ENCODE measurements at regions not wholly inside any gene's neighbourhood (a gene's known extent, or its start where the extent isn't known, plus 50 kb on each side); places are given as distances from the start of the nearest gene placed in this dataset.

DNA sequence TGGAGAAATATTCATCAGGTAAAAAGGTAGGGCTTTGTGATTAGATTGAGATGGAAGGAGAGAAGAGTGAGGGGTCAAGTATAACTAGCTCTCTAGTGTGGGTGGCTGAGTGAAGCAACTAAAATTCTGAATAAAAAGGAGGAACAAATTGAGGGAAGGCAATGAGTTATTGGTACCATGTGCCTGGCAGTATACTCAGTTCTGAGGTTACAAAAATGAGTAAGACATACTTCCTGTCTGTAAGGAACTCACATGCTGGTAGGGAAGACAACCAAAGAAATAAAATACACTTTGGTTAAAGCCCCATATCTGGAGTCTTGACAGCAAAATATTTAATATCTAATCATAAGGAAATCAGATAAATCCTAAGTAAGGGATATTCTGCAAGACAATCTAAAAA, 476.8 kb upstream of the C9orf72 start:
- no peaks in the 10 kb centered on the region for H3K27me3 ChIP-seq
- no peaks in the 10 kb centered on the region for H3K4me1 ChIP-seq
- H3K9me3 ChIP-seq, result no peaks in the 10 kb centered on the region
- no peak for DNase-seq
- no peak overlapping the region for H3K27ac ChIP-seq
- H3K36me3 ChIP-seq (ENCODE audit: low read depth, missing control alignments), result no peaks in the 10 kb centered on the region
- TF ChIP-seq, protein P1, sequence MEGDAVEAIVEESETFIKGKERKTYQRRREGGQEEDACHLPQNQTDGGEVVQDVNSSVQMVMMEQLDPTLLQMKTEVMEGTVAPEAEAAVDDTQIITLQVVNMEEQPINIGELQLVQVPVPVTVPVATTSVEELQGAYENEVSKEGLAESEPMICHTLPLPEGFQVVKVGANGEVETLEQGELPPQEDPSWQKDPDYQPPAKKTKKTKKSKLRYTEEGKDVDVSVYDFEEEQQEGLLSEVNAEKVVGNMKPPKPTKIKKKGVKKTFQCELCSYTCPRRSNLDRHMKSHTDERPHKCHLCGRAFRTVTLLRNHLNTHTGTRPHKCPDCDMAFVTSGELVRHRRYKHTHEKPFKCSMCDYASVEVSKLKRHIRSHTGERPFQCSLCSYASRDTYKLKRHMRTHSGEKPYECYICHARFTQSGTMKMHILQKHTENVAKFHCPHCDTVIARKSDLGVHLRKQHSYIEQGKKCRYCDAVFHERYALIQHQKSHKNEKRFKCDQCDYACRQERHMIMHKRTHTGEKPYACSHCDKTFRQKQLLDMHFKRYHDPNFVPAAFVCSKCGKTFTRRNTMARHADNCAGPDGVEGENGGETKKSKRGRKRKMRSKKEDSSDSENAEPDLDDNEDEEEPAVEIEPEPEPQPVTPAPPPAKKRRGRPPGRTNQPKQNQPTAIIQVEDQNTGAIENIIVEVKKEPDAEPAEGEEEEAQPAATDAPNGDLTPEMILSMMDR (IDR thresholded peaks at IDR 0.05), result no peak
- TF ChIP-seq POLR2A (IDR thresholded peaks at IDR 0.05), result no peak
- intact Hi-C loops (cut with DNase I; ENCODE audit: low total_unique reads), result no loop called here
- no peak overlapping the region for H3K4me3 ChIP-seq

- H3K4me3 ChIP-seq, result no peak overlapping the region
- 70 to 82% methylated on average over 2 of the region's 2 CpGs for WGBS, 2 donors
- intact Hi-C loops (cut with DNase I; ENCODE audit: low total_unique reads), result no loop called here
- H3K9me3 ChIP-seq, result no peaks in the 10 kb centered on the region
- no peaks in the 10 kb centered on the region for H3K27me3 ChIP-seq
- no peaks in the 10 kb centered on the region for H3K36me3 ChIP-seq (ENCODE audit: low read depth, missing control alignments)
- H3K27ac ChIP-seq, result no peak overlapping the region
- no peak for TF ChIP-seq POLR2A (IDR thresholded peaks at IDR 0.05)
- TF ChIP-seq, protein P1 (IDR thresholded peaks at IDR 0.05), result no peak
- no peak for DNase-seq
- no peaks in the 10 kb centered on the region for H3K4me1 ChIP-seq
These were observed 477.7 kb upstream of the C9orf72 start for GRCh38 chr9:28050941-28051340.

GRCh38 chr9:28051559-28052503, 478.6 kb upstream of the C9orf72 start:
- Histone ChIP-seq H3K9me3 (no peaks in the 10 kb centered on the region), H3K27me3 (no peaks in the 10 kb centered on the region), H3K4me1 (no peaks in the 10 kb centered on the region), H3K36me3 (ENCODE audit: low read depth, missing control alignments) (no peaks in the 10 kb centered on the region), H3K27ac (no peak overlapping the region), H3K4me3 (no peak overlapping the region)
- WGBS, 2 donors, result 71 to 75% methylated on average over 5 of the region's 5 CpGs
- TF ChIP-seq POLR2A (IDR thresholded peaks at IDR 0.05), result no peak
- TF ChIP-seq, protein P1 (IDR thresholded peaks at IDR 0.05), result no peak
- no peak for DNase-seq
- intact Hi-C loops (cut with DNase I; ENCODE audit: low total_unique reads), result no loop called here

- Histone ChIP-seq H3K36me3 (ENCODE audit: low read depth, missing control alignments) (no peaks in the 10 kb centered on the region), H3K4me3 (no peak overlapping the region), H3K27me3 (no peaks in the 10 kb centered on the region), H3K9me3 (no peaks in the 10 kb centered on the region), H3K4me1 (no peaks in the 10 kb centered on the region), H3K27ac (no peak overlapping the region)
- 60 to 67% methylated on average over 7 of the region's 7 CpGs for WGBS, 2 donors
- no peak for DNase-seq
- intact Hi-C loops (cut with DNase I; ENCODE audit: low total_unique reads), result no loop called here
- TF ChIP-seq, protein P1 (IDR thresholded peaks at IDR 0.05), result no peak
- no peak for TF ChIP-seq POLR2A (IDR thresholded peaks at IDR 0.05)
These were observed 480.0 kb upstream of the C9orf72 start for GRCh38 chr9:28053096-28053777.

All from testis (tissue), 2 donors.